Gastroesophageal sphincter (tissue), 4 donors: ENCODE measurements at regions not wholly inside any gene's neighbourhood (a gene's known extent, or its start where the extent isn't known, plus 50 kb on each side); places are given as distances from the start of the nearest gene placed in this dataset.

Source experiments
- ATAC-seq: fragments of 150-250 bp; one replicate; pipeline ENCODE4 v1.9.1; 2016; ENCODE audit warnings: mild to moderate bottlenecking, moderate library complexity
- H3K27ac ChIP-seq, 4 donors: fragments of 200-600 bp; sonication (generic) in 3 of 4; 1 replicate in 3 of 4; 2 replicates in 1 of 4; pipeline ENCODE4 v1.5.1; 2016 to 2019
- H3K27me3 ChIP-seq: fragments of 200-600 bp; sonication (generic); one replicate; pipeline ENCODE4 v1.5.1; 2019
- H3K36me3 ChIP-seq, 2 donors: fragments of 200-600 bp; sonication (generic); one replicate each; pipeline ENCODE4 v1.5.1; 2019; ENCODE audit warnings: control low read depth in 1 of 2
- H3K4me1 ChIP-seq, 3 donors: fragments of 200-600 bp; sonication (generic); 1 replicate in 2 of 3; 2 replicates in 1 of 3; pipeline ENCODE4 v1.5.1; 2016 to 2019; ENCODE audit warnings: control low read depth in 2 of 3
- H3K4me3 ChIP-seq, 2 donors: fragments of 200-600 bp; sonication (generic); one replicate each; pipeline ENCODE4 v1.5.1; 2019; ENCODE audit warnings: mild to moderate bottlenecking in 1 of 2, moderate library complexity in 1 of 2
- H3K9me3 ChIP-seq, 3 donors: fragments of 200-600 bp; sonication (generic); one replicate each; pipeline ENCODE4 v1.5.1; 2017 to 2019; ENCODE audit warnings: control low read depth in 2 of 3
- CTCF ChIP-seq, 4 experiments: fragments of 200-600 bp in 2 of 4; fragments of 450-650 bp in 2 of 4; sonication (generic) in 1 of 4; IDR thresholded peaks; one replicate each; pipeline ENCODE4 v1.5.1; 2017 to 2019; ENCODE audit warnings: antibody characterized with exemption in 4 of 4, mild to moderate bottlenecking in 2 of 4, moderate library complexity in 2 of 4
- EP300 ChIP-seq: sonication (generic); formaldehyde crosslinking; IDR thresholded peaks from one replicate; pipeline ENCODE4 v1.6.1; 2017; ENCODE audit warnings: antibody characterized with exemption, mild to moderate bottlenecking
- POLR2A ChIP-seq, 2 donors: fragments of 450-650 bp; IDR thresholded peaks; one replicate each; pipeline ENCODE4 v1.6.1; 2017; ENCODE audit warnings: antibody characterized with exemption in 2 of 2, mild to moderate bottlenecking in 2 of 2, moderate library complexity in 1 of 2
- POLR2AphosphoS5 ChIP-seq: sonication (generic); formaldehyde crosslinking; IDR thresholded peaks from one replicate; pipeline ENCODE4 v1.6.1; 2017; ENCODE audit warnings: antibody characterized with exemption
- WGBS, 2 donors: methylation state at CpG; one replicate each; pipeline ENCODE4 v1.1.5; 2018; ENCODE audit warnings: low coverage in 1 of 2; 5-methylcytosine and 5-hydroxymethylcytosine counted together

DNA sequence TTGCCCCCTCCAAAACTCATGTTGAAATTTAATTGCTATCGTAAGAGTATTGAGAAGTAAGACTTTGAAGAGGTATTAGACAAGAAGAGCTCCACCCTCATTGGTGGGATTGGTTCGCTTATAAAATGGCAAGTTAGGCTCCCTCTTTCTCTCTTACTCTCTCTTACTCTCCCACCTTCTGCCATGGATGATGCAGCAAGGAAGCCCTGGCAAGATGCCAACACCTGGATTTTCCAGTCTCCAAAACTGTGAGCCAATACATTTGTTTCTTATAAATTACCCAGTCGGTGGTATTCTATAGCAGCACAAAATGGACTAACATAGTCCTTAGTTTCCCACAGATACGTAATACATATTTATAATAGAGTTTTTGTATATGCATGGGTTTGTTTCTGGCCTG lies 119.4 kb downstream of the DDIT4L start:
- Histone ChIP-seq H3K4me1 (no peaks in the 10 kb centered on the region), H3K27ac (no peak overlapping the region), H3K9me3 (no peaks in the 10 kb centered on the region), H3K4me3 (no peak overlapping the region), H3K27me3 (no peaks in the 10 kb centered on the region), H3K36me3 (no peaks in the 10 kb centered on the region)
- TF ChIP-seq EP300 (no peak), POLR2AphosphoS5 (no peak), POLR2A (IDR thresholded peaks at IDR 0.05) (no peak), CTCF (IDR thresholded peaks at IDR 0.05) (no peak)
- ATAC-seq: no peak
- 90 to 92% methylated on average over 2 to 4 of the region's 4 CpGs for WGBS, 2 donors

DNA sequence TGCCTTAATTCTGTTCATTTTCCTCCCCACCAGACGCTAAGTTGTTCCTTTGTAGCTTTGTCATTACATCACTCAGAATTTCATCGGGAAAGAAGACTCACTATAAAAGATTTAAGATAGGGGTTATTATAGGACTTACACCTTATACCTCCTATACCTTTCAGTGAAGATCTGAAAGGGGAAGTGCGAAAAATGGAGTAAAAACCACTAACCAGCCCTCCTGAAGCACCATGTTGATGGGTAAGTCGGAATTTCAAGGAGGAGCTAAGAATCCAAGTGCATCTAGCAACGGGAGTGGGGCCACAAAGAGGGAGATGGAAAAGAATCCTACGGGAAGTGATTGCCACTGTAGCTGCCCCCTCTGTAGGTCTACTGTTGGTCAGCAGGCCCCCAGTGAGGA lies 119.1 kb upstream of the H2AZ1 start:
- Histone ChIP-seq H3K36me3 (no peaks in the 10 kb centered on the region), H3K27me3 (no peaks in the 10 kb centered on the region), H3K4me1 (no peaks in the 10 kb centered on the region), H3K4me3 (no peak overlapping the region), H3K9me3 (no peaks in the 10 kb centered on the region), H3K27ac (no peak overlapping the region)
- WGBS, 2 donors: 81 to 87% methylated on average over 4 to 6 of the region's 6 CpGs
- ATAC-seq: no peak
- no peak for TF ChIP-seq POLR2A (IDR thresholded peaks at IDR 0.05)
- no peak for TF ChIP-seq CTCF (IDR thresholded peaks at IDR 0.05)
- TF ChIP-seq EP300: no peak
- no peak for TF ChIP-seq POLR2AphosphoS5

DNA sequence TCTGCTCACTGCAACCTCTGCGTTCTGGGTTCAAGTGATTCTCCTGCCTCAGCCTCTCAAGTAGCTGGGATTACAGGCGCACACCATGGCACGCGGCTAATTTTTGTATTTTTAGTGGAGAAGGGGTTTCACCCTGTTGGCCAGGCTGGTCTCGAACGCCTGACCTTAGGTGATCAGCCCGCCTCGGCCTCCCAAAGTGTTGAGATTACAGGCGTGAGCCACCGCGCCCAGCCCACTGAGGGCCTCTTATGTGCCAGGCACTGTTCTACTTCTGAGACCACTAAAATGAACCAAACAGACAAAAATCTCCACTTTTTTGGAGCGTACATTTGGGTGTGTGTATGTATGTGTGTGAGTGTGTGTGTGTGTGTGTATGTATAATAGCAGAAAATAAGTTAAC lies 117.2 kb upstream of the H2AZ1 start:
- Histone ChIP-seq H3K9me3 (no peaks in the 10 kb centered on the region), H3K36me3 (no peaks in the 10 kb centered on the region), H3K27ac (no peak overlapping the region), H3K27me3 (no peaks in the 10 kb centered on the region), H3K4me1 (no peaks in the 10 kb centered on the region), H3K4me3 (no peak overlapping the region)
- 87% methylated on average over 3 to 5 of the region's 12 CpGs for WGBS, 2 donors
- TF ChIP-seq EP300 (no peak), POLR2A (IDR thresholded peaks at IDR 0.05) (no peak), POLR2AphosphoS5 (no peak), CTCF (IDR thresholded peaks at IDR 0.05) (no peak)
- ATAC-seq: no peak

DNA sequence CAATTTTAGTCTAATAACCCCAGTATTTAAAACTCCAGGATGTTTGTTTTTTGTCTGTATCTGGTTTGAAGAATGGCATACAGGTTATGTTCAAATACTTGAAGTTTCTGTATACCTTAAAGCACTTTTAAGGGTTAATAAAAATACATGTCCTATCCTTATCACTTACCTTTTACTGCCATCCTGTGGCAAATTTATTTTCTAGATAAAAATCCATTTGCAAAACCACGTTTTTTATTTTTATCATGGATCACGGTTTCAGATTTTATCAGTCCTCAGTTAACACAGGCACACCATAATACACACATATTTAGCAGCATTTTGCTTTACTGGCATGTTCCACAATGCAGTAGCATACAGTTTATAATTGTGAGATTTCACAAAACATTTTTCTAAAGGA lies 113.3 kb upstream of the H2AZ1 start:
- WGBS, 2 donors: 34 to 50% methylated on average over 2 of the region's 2 CpGs
- Histone ChIP-seq H3K4me3 (no peak overlapping the region), H3K27me3 (no peaks in the 10 kb centered on the region), H3K36me3 (no peaks in the 10 kb centered on the region), H3K4me1 (no peaks in the 10 kb centered on the region), H3K9me3 (no peaks in the 10 kb centered on the region), H3K27ac (no peak overlapping the region)
- TF ChIP-seq POLR2A (IDR thresholded peaks at IDR 0.05) (no peak), EP300 (no peak)
- ATAC-seq: no peak

- TF ChIP-seq CTCF (IDR thresholded peaks at IDR 0.05) (no peak), EP300 (no peak), POLR2A (IDR thresholded peaks at IDR 0.05) (no peak), POLR2AphosphoS5 (no peak)
- no peak for ATAC-seq
- Histone ChIP-seq H3K9me3 (no peaks in the 10 kb centered on the region), H3K36me3 (no peaks in the 10 kb centered on the region), H3K4me1 (no peaks in the 10 kb centered on the region), H3K4me3 (no peak overlapping the region), H3K27me3 (no peaks in the 10 kb centered on the region), H3K27ac (no peak overlapping the region)
Measured at GRCh38 chr4:100062921-100063320, 112.8 kb upstream of the H2AZ1 start.

- no peaks in the 10 kb centered on the region for H3K9me3 ChIP-seq
- WGBS, 2 donors: 20 to 21% methylated on average over 1 to 2 of the region's 2 CpGs
- no peak overlapping the region for H3K27ac ChIP-seq
- H3K4me3 ChIP-seq: no peak overlapping the region
- H3K36me3 ChIP-seq: no peaks in the 10 kb centered on the region
- no peak for ATAC-seq
- H3K27me3 ChIP-seq: no peaks in the 10 kb centered on the region
- no peaks in the 10 kb centered on the region for H3K4me1 ChIP-seq
- TF ChIP-seq CTCF (IDR thresholded peaks at IDR 0.05) (no peak), POLR2AphosphoS5 (no peak), EP300 (no peak), POLR2A (IDR thresholded peaks at IDR 0.05) (no peak)
Measured at GRCh38 chr4:100061835-100062234, 111.8 kb upstream of the H2AZ1 start.
